ENCODE measurements at regions not wholly inside any gene's neighbourhood (a gene's known extent, or its start where the extent isn't known, plus 50 kb on each side); places are given as distances from the start of the nearest gene placed in this dataset.

GRCh38 chr3:163929069-163929652 lies 1149.1 kb downstream of the SI start:
- no peaks in the 10 kb centered on the region for H3K36me3 ChIP-seq
- WGBS, 2 donors = 34 to 63% methylated on average over 2 of the region's 2 CpGs
- H3K4me3 ChIP-seq = no peak overlapping the region
- TF ChIP-seq POLR2AphosphoS5 (IDR thresholded peaks at IDR 0.05) (no peak), EP300 (IDR thresholded peaks at IDR 0.05) (no peak), POLR2A (IDR thresholded peaks at IDR 0.05) (no peak)
- TF ChIP-seq, protein P1, sequence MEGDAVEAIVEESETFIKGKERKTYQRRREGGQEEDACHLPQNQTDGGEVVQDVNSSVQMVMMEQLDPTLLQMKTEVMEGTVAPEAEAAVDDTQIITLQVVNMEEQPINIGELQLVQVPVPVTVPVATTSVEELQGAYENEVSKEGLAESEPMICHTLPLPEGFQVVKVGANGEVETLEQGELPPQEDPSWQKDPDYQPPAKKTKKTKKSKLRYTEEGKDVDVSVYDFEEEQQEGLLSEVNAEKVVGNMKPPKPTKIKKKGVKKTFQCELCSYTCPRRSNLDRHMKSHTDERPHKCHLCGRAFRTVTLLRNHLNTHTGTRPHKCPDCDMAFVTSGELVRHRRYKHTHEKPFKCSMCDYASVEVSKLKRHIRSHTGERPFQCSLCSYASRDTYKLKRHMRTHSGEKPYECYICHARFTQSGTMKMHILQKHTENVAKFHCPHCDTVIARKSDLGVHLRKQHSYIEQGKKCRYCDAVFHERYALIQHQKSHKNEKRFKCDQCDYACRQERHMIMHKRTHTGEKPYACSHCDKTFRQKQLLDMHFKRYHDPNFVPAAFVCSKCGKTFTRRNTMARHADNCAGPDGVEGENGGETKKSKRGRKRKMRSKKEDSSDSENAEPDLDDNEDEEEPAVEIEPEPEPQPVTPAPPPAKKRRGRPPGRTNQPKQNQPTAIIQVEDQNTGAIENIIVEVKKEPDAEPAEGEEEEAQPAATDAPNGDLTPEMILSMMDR (IDR thresholded peaks at IDR 0.05) = no peak
- DNase-seq = no peak
- H3K27ac ChIP-seq = no peak overlapping the region
- intact Hi-C loops (cut with DNase I) = no loop called here
- no peaks in the 10 kb centered on the region for H3K9me3 ChIP-seq
- H3K4me1 ChIP-seq = no peaks in the 10 kb centered on the region
- H3K27me3 ChIP-seq = no peaks in the 10 kb centered on the region

GRCh38 chr3:163927521-163927920 lies 1150.8 kb downstream of the SI start:
- no peak overlapping the region for H3K4me3 ChIP-seq
- intact Hi-C loops (cut with DNase I) = no loop called here

GRCh38 chr3:163924600-163924999 lies 1153.7 kb downstream of the SI start:
- intact Hi-C loops (cut with DNase I) = no loop called here
- WGBS, 2 donors = 27 to 55% methylated on average over 6 of the region's 6 CpGs
- H3K27ac ChIP-seq = no peak overlapping the region

More at GRCh38 chr3:163927521-163927920, 1150.8 kb downstream of the SI start:
- WGBS, 2 donors = 70 to 74% methylated on average over 1 of the region's 1 CpG
- no peak for DNase-seq
- H3K27ac ChIP-seq = no peak overlapping the region
- no peaks in the 10 kb centered on the region for H3K27me3 ChIP-seq
- TF ChIP-seq POLR2A (IDR thresholded peaks at IDR 0.05) (no peak), EP300 (IDR thresholded peaks at IDR 0.05) (no peak), POLR2AphosphoS5 (IDR thresholded peaks at IDR 0.05) (no peak)
- TF ChIP-seq, protein P1 (IDR thresholded peaks at IDR 0.05) = no peak
- no peaks in the 10 kb centered on the region for H3K36me3 ChIP-seq
- no peaks in the 10 kb centered on the region for H3K4me1 ChIP-seq
- H3K9me3 ChIP-seq = no peaks in the 10 kb centered on the region

DNA sequence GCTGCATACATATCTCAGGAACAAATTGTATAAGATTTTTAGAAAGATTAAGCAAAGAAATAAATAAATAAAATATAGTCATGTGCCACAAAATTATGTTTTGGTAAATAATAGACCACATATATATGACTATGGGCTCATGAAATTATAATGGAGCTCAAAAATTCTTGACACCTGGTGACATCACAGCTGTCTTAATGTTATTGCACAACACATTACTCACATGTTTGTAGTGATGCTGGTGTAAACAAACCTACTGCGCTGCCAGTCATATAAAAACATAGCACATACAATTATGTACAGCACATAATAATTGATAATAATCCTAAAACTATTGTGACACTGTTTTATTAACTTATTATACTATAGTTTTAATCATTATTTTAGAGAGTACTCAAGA lies 1159.1 kb downstream of the SI start:
- Histone ChIP-seq H3K4me3 (no peak overlapping the region), H3K27ac (no peak overlapping the region), H3K4me1 (no peaks in the 10 kb centered on the region), H3K9me3 (no peaks in the 10 kb centered on the region), H3K27me3 (no peaks in the 10 kb centered on the region), H3K36me3 (no peaks in the 10 kb centered on the region)
- intact Hi-C loops (cut with DNase I) = no loop called here
- WGBS, 2 donors = 63 to 83% methylated on average over 1 of the region's 1 CpG
- TF ChIP-seq POLR2A (IDR thresholded peaks at IDR 0.05) (no peak), EP300 (IDR thresholded peaks at IDR 0.05) (no peak), POLR2AphosphoS5 (IDR thresholded peaks at IDR 0.05) (no peak)
- TF ChIP-seq, protein P1 (IDR thresholded peaks at IDR 0.05) = no peak
- no peak for DNase-seq

More at GRCh38 chr3:163924600-163924999, 1153.7 kb downstream of the SI start:
- no peaks in the 10 kb centered on the region for H3K4me1 ChIP-seq
- no peak overlapping the region for H3K4me3 ChIP-seq
- no peak for DNase-seq
- H3K9me3 ChIP-seq = no peaks in the 10 kb centered on the region
- H3K27me3 ChIP-seq = no peaks in the 10 kb centered on the region
- no peaks in the 10 kb centered on the region for H3K36me3 ChIP-seq
- TF ChIP-seq EP300 (IDR thresholded peaks at IDR 0.05) (no peak), POLR2AphosphoS5 (IDR thresholded peaks at IDR 0.05) (no peak), POLR2A (IDR thresholded peaks at IDR 0.05) (no peak)
- TF ChIP-seq, protein P1 (IDR thresholded peaks at IDR 0.05) = no peak
